SHP77 (cell line): ENCODE measurements at regions not wholly inside any gene's neighbourhood (a gene's known extent, or its start where the extent isn't known, plus 50 kb on each side); places are given as distances from the start of the nearest gene placed in this dataset.

ENCODE experiments used
- DNase-seq, 2 experiments: peaks; one replicate each; lab custom pipeline; 2025; lab: John Stamatoyannopoulos, UW

GRCh38 chr1:182293119-182293589, 98.4 kb downstream of the GLUL start:
- no peak for DNase-seq

DNA sequence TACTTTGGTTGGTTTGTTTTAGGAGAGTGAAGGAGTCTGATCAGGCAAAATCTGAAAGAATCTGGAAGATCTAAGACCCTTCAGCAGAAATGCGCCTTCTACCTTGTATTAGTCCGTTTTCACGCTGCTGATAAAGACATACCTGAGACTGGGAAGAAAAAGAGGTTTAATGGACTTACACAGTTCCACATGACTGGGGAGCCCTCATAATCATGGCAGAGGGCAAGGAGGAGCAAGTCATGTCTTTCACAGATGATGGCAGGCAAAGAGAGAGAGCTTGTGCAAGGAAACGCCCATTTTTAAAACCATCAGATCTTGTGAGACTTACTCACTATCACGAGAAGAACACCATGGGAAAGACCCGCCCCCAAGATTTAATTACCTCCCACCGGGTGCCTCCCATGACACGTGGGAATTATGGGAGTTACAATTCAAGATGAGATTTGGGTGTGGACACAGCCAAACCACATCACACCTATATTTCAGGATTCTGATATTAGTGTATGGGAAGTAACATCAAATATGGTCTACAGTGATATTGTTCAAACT, 99.3 kb downstream of the GLUL start:
- DNase-seq: no peak

- no peak for DNase-seq
Observed at GRCh38 chr1:182291584-182292192, 99.9 kb downstream of the GLUL start.

GRCh38 chr1:182288749-182289604, 102.6 kb downstream of the GLUL start:
- no peak for DNase-seq

DNA sequence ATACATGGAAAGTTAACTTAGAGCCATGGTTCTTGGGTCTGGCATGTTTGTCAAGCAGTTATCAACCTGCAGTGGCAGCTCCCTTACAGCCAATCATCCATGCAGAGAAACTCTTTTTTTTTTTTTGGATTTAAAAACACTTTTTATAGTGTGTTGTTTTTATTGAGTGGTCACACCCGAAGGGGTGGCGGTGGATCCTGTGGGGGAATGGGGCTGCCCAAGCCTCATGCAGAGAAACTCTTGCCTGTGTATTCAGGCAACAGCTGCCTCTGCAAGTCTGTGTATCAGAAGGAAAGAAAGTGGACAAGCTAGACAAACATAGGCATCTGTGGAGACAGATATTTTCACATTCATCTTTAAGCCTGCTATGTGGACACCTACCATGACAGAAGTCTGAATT, 104.8 kb downstream of the GLUL start:
- no peak for DNase-seq

DNA sequence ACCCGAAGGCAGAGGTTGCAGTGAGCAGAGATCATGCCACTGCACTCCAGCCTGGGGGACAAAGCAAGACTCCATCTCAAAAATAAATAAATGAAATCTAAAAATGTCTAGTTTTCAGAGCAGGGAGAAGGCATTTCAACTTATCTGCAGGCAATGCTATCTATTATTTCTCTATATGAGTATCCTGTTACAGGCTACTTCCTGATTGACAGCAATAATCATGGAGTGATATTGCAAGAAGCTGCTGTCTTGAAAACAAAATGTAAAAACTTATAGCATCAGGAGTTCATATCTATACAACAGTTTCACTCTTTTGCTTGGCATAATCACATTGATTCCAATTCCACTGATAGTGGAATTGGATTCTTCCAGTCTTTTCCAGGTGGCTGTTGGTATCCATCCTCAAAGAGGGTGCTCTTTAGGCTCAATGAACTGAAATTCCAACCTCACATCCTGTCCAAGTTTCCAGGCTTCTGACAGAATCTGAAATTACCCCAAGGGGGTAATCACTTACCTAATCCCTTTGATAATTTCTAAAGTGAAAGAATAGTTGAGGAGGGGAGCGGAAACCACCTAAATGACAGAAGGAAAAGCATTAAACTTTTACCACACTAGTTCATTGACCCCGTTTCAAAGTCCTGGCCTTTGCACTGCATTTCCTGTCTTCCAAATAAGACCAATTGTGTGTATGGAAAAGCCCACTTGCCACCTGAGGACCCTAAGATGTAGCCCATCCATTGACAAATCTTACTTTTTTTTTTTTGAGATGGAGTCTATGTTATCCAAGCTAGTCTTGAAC, 107.6 kb downstream of the GLUL start:
- no peak for DNase-seq

DNA sequence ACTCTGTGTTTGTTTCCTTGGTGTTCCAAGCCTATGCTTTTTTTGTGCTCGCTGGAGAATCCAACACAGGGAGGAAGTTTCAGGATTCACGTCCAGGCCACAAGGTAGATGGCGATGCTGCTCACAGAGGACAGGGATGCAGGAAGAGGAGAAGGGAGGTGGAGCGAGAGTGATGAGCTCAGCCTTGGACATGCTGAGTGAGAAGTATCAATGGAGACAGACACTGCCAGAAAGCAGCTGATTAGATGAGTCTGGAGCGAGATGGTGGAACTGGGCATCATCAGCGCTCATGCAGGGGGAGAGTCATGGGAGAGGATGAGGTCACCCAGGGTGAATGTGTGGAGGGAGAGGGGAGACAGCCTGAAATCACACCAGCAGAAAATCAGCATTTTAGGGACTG, 110.0 kb downstream of the GLUL start:
- DNase-seq: no peak

DNA sequence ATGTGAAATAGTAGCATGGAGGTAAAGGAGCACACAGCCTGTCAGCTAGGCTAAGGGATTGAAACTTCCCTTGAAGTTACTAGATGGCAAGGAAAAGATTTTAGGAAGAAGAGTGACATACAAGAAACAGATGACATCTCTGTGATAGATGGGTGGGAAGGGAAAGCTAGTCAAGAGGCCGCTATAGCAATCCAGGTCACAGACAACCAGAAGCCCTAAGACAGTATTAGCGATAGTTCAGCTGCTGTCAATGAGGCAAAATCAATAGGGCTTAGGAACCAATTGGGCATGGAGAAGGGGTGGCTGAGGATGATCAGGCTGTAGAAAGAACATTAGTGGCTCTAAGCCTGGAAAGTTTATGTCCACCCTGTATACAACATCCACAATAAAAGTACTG, 111.1 kb downstream of the GLUL start:
- DNase-seq: no peak

GRCh38 chr1:182279724-182280503, 111.7 kb downstream of the GLUL start:
- DNase-seq: peak in 1 of 2 experiments; percentile 7

DNA sequence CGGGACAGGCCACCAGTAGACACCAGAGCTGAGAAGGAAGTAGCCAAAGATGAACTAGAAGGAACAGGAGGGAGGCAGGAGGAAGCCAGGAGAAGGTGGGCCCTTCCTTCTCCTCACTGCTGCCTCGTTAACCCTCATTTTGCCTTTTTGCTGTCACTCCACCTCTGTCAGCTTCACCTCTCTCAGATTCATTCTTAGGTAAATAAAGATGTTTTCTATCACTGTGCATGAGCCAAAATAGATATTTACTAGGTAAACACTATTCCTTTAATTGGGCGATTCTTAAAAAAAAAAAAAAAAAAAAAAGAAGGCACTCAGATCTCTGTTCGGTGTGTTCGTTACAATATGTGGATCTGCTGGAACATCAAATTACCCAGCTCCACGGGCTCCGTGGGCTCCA, 112.3 kb downstream of the GLUL start:
- DNase-seq: no peak

DNA sequence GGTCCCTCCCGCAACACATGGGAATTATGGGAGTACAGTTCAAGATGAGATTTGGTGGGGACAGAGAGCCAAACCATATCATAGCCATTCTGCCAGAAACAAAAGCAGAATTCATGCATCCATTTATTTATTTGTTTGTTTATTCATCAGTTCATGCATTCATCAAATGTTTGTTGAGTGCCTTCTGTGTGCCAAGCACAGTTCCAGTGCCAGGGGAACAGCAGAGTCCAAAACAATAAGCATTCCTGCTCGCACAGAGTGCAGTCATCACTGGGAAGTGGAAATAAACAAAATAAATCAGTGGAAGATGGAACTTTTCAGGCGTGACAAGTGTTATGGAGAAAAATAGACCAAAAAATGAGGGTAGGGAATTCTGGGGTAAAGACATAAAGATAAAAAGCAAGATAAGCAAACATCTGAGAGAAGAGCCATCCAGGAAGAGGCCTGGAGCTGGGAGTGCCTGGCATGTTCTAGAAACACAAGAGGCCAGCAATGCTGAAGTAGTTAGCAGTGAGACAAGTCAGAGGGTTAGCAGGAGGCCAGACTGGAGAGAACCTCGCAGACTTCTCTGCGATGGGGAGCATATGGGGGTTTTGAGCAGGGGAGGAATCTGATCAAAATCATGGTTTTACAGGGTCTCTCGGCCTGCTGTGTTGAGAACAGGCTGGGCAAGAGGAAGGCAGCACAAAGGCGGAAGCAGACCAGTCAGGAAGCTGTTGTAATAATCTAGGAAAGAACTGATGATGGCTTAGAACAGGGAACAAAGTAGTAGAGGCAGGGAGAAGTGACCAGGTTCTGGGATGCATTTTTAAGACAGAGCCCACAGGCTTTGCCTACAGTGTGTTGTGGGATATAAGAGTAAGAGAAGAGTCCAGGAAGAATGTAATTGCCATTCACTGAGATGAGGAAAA, 113.2 kb downstream of the GLUL start:
- no peak for DNase-seq

- DNase-seq: no peak
Observed at GRCh38 chr1:182275271-182275670, 116.3 kb downstream of the GLUL start.

DNA sequence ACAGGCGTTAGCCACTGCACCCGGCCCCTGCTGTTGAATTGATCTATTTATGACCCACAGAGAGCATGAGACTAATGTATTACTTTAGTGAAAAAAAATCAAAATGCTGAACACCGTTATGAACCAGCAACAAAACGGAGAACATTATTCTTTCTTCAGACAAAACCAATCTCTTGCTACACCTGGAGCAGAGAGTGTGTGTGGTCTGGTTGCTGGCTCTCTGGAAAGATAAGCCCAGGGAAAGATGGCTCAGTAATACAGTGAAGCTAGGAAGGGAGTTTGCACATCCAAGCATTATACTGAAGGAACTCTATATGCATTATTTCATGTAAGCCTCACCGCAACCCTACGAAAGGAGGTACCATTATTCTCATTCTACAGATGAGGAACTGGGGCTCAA, 117.0 kb downstream of the GLUL start:
- no peak for DNase-seq

DNA sequence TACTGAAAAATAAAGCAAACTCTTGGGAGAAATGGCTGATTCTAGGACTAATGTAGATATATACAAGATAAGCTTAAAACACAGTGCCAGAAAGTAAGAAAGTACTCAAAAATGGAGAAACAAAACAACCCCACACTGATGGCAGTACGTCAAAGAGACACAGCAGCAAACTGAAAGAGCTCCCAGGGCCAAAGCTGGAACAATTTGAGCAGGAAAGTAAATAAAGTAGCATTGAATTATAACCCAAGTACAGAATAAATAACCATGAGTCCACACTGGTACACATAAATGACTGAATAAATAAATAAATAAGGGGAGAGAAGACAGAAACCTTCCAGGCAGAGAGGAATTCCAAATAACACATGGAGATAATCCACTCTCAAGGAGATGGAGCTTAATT, 120.9 kb downstream of the GLUL start:
- DNase-seq: no peak

DNA sequence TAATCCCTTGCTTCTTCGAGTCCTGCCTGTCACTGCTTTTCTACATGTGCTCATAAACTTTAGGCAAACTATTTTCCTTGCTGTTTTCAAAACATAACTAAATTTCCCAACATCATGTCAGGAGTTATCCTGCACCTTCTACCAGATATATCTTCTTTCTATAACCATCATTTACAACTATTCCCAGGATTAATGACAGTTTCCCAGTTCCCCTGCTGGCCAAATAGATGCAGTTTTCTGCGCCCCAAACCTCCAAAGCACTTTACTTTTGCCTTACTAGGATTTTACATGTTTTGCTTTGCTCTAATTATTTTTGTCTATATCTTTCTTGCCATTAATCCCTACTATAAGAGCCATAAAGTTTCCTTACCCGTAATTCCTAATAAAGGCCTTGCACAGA, 122.5 kb downstream of the GLUL start:
- DNase-seq: no peak

DNA sequence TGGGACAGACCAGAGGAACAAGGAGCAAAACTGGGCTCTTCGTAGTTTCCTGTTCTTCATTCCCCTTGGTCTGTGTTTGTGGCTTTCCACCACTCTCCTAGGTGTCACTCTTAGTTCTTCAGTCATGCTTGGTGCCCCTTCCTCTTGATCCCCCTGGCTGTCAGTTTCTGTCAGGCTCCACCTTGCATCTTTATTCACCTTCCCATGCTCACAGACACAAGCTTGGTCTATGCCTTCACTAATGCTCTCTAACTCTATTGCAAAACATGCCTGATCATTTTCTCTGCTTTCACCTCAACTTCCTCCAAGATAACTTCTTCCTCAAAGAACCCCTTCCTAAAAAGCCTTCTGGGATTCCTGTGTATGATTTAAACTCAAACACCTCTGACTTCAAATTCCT, 122.9 kb downstream of the GLUL start:
- no peak for DNase-seq

- DNase-seq: no peak
Observed at GRCh38 chr1:182264185-182264584, 127.4 kb downstream of the GLUL start.

DNA sequence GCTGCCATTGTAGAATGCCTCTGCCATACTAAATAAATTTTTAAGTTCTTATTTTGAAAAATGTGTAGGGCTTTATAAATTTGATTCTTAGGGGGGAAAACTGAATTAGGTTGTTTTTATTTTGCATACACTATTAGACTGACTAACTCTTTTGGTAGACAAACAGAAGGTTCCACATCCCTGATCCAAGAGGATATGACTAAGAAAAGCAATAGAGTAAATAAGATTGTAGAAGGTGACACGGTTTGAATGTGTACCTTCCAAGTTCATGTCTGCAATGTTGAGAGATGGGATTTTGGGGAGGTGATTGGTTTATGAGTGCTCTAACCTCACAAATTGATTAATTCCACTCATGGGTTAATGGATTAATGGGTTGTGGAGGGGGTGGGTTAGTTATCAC, 127.9 kb downstream of the GLUL start:
- no peak for DNase-seq

DNA sequence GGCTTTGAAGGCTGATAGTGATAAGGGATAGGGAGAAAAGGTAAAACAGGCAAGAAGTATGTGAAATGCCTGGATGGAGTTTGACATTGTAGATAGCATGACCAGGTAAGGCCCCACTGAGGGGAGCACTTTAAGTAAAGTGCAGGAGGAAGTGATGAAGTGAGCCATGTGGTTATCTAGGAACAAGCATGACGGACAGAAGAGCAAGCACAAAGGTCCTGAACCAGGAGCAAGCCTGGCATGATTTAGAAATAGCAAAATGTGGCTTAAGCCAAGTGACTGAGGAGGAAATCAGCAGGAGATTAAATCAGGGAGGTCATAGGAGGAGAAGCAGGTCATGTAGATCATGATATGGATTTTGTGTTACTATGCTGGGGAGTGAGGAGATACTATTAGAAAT, 129.2 kb downstream of the GLUL start:
- no peak for DNase-seq

- no peak for DNase-seq
Observed at GRCh38 chr1:182261655-182262054, 129.9 kb downstream of the GLUL start.

DNA sequence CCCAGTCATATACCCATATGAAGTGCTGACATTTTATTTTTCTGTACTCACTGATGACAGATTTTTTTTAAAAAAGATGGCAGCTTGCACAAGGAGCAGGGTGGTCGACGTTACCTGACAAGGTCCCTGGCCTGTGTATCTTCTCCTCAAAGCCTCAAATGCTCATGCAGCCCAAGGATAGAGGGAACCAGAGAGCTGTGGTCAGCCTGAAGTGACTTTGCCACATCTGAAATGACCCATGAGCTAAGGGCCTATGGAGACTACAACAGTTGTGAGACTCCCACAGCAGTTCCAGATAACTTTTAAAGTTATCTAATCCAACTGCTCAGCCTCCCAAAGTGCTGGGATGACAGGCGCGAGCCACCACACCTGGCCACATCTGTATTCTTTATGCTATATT, 131.1 kb downstream of the GLUL start:
- DNase-seq: no peak
